K562 (cell line): ENCODE measurements at regions not wholly inside any gene's neighbourhood (a gene's known extent, or its start where the extent isn't known, plus 50 kb on each side); places are given as distances from the start of the nearest gene placed in this dataset.

Experiments
- ATAC-seq: fragments of 200-7000 bp; cut with Tn5 transposase; 3 replicates; pipeline ENCODE4 v1.9.1; 2020; ENCODE audit warnings: moderate library complexity
- BruUV-seq: library from RNA; stranded (reverse); fragments of 400-500 nt; replicated peaks from 2 replicates; lab custom pipeline; 2021; lab: Mats Ljungman, UMichigan
- CTCF ChIA-PET: fragments of 300-600 bp; formaldehyde crosslinking; extraction: SDS; loops from one replicate; lab custom pipeline; 2021; ENCODE audit warnings: low intra/inter-chr PET ratio; lab: Yijun Ruan, JAX
- POLR2A ChIA-PET: fragments of 300-600, 350-650 bp; sonication (Branson Sonifier 250); formaldehyde crosslinking; extraction: SDS; loops from one replicate; lab custom pipeline; 2021; ENCODE audit warnings: antibody characterized with exemption, inconsistent platforms; lab: Yijun Ruan, JAX
- DNase-seq, 4 experiments: peaks; one replicate each; pipeline versions ENCODE4 v3.0.0 to v3.0.0-alpha.2; 2011 to 2018; ENCODE audit warnings: low spot score in 3 of 4, mixed read lengths in 3 of 4; ENCODE audit errors: extremely low read depth in 1 of 4
- FAIRE-seq: peaks from 2 replicates; lab custom pipeline; 2011; peaks lifted over from hg19 to GRCh38; lab: Jason Lieb, UNC
- H2AFZ ChIP-seq: 2 replicates; pipeline ENCODE4 v1.6.0; 2011; ENCODE audit warnings: low read depth, low read length, control low read depth, inconsistent platforms
- H3K27ac ChIP-seq: fragments of 200-600 bp; 3 replicates; pipeline ENCODE4 v1.8.0; 2011; ENCODE audit warnings: low read depth, mild to moderate bottlenecking, control low read depth, inconsistent platforms, low read length, moderate library complexity, mixed read lengths; ENCODE audit errors: extremely low read depth
- H3K27me3 ChIP-seq, 2 experiments: fragments of 300-600 bp in 1 of 2; 2 replicates in 1 of 2; 3 replicates in 1 of 2; pipeline versions ENCODE4 v1.6.0 to v1.8.0; 2011; ENCODE audit warnings: inconsistent platforms in 2 of 2, low read length in 2 of 2, mild to moderate bottlenecking in 1 of 2, mixed read lengths in 1 of 2, moderate library complexity in 1 of 2; ENCODE audit not compliant: control insufficient read depth in 2 of 2, insufficient read depth in 2 of 2
- H3K36me3 ChIP-seq: fragments of 300-600 bp; 3 replicates; pipeline ENCODE4 v1.8.0; 2011; ENCODE audit warnings: mild to moderate bottlenecking, low read length, inconsistent platforms; ENCODE audit not compliant: control insufficient read depth, insufficient read depth
- H3K4me1 ChIP-seq, 2 experiments: fragments of 200-600 bp in 1 of 2; replicated peaks in 1 of 2; 2 replicates in 1 of 2; 3 replicates in 1 of 2; pipeline versions ENCODE4 v1.5.1 to v1.8.0; 2011; ENCODE audit warnings: inconsistent platforms in 2 of 2, low read length in 2 of 2, mild to moderate bottlenecking in 1 of 2, mixed read lengths in 1 of 2, moderate library complexity in 1 of 2; ENCODE audit not compliant: control insufficient read depth in 2 of 2, insufficient read depth in 2 of 2
- H3K4me2 ChIP-seq: 2 replicates; pipeline ENCODE4 v1.6.1; 2011; ENCODE audit warnings: low read length, control low read depth, inconsistent platforms, mixed read lengths; ENCODE audit not compliant: insufficient read depth
- H3K4me3 ChIP-seq: fragments of 200-600 bp; sonication (generic), shearing (Covaris generic); 2 replicates; pipeline ENCODE4 v1.5.1; 2016; ENCODE audit warnings: control low read depth, inconsistent platforms
- H3K79me2 ChIP-seq: fragments of 200-600 bp; 3 replicates; pipeline ENCODE4 v1.8.0; 2011; ENCODE audit warnings: low read length, inconsistent platforms; ENCODE audit not compliant: control insufficient read depth, insufficient read depth
- H3K9ac ChIP-seq, 2 experiments: 2 replicates each; pipeline versions ENCODE4 v1.6.0 to v1.6.1; 2011; ENCODE audit warnings: low read depth in 2 of 2, low read length in 2 of 2, control low read depth in 1 of 2, inconsistent platforms in 1 of 2, mild to moderate bottlenecking in 1 of 2, mixed read lengths in 1 of 2; ENCODE audit not compliant: insufficient read depth in 1 of 2
- H3K9me1 ChIP-seq: one replicate; pipeline ENCODE4 v1.6.0; 2011; ENCODE audit warnings: inconsistent platforms, mild to moderate bottlenecking, low read length, moderate library complexity; ENCODE audit not compliant: control insufficient read depth, insufficient read depth
- H3K9me3 ChIP-seq: replicated peaks from 2 replicates; pipeline ENCODE4 v1.5.1; 2011; ENCODE audit warnings: low read depth, low read length, inconsistent platforms; ENCODE audit not compliant: control insufficient read depth, insufficient read depth
- H4K20me1 ChIP-seq: replicated peaks from 2 replicates; pipeline ENCODE4 v1.6.1; 2011; ENCODE audit warnings: low read length, inconsistent platforms, mixed read lengths; ENCODE audit not compliant: control insufficient read depth, insufficient read depth
- CBX5 ChIP-seq: IDR thresholded peaks from 2 replicates; pipeline ENCODE4 v1.6.1; 2014; ENCODE audit warnings: low read depth, borderline replicate concordance
- HMG20B ChIP-seq: fragments of 250-450 bp; sonication (Bioruptor Pico); IDR thresholded peaks from 2 replicates; pipeline ENCODE4 v1.5.0; 2021; ENCODE audit warnings: mild to moderate bottlenecking
- KLF6 ChIP-seq: fragments of 250-450 bp; sonication (Bioruptor Pico); IDR thresholded peaks from 2 replicates; pipeline ENCODE4 v1.4.0; 2020; ENCODE audit warnings: mild to moderate bottlenecking, moderate library complexity, borderline replicate concordance
- MECOM ChIP-seq: fragments of 250-450 bp; sonication (Bioruptor Pico); IDR thresholded peaks from 2 replicates; pipeline ENCODE4 v1.8.0; 2022; ENCODE audit warnings: inconsistent platforms
- NELFE ChIP-seq: IDR thresholded peaks from 2 replicates; pipeline ENCODE4 v1.6.1; 2011; ENCODE audit warnings: mild to moderate bottlenecking; ENCODE audit not compliant: insufficient read depth, insufficient read length
- POLR2H ChIP-seq: IDR thresholded peaks from 2 replicates; pipeline ENCODE4 v1.6.1; 2016; ENCODE audit warnings: missing genetic modification characterization, low read depth, mild to moderate bottlenecking, control low read depth, missing compliant biosample characterization, moderate library complexity
- RBM15 ChIP-seq: fragments of 200-400 bp; formaldehyde crosslinking; IDR thresholded peaks from 2 replicates; pipeline ENCODE4 v1.6.1; 2018; ENCODE audit warnings: mild to moderate bottlenecking, low read length, moderate library complexity; ENCODE audit not compliant: insufficient read depth
- RCOR1 ChIP-seq, 2 experiments: IDR thresholded peaks; 2 replicates each; pipeline ENCODE4 v1.6.1; 2012; ENCODE audit warnings: low read depth in 2 of 2, low read length in 2 of 2, borderline replicate concordance in 1 of 2, improper control_type of control experiment in 1 of 2
- RFX5 ChIP-seq: IDR thresholded peaks from 2 replicates; pipeline ENCODE4 v1.6.1; 2011; ENCODE audit warnings: low read depth, mild to moderate bottlenecking, improper control_type of control experiment, low read length
- SMAD4 ChIP-seq: fragments of 250-450 bp; sonication (Bioruptor Pico); conservative IDR thresholded peaks from 2 replicates; pipeline ENCODE4 v1.8.0; 2021; ENCODE audit warnings: inconsistent platforms, mild to moderate bottlenecking, moderate library complexity
- STAG1 ChIP-seq: sonication (generic); formaldehyde crosslinking; IDR thresholded peaks from 2 replicates; pipeline ENCODE4 v1.5.0; 2020; ENCODE audit warnings: missing genetic modification reagents, borderline replicate concordance
- TCF3 ChIP-seq: sonication (generic); formaldehyde crosslinking; IDR thresholded peaks from 2 replicates; pipeline ENCODE4 v1.4.0; 2020; ENCODE audit warnings: mild to moderate bottlenecking, missing genetic modification reagents
- ZNF583 ChIP-seq: fragments of 250-450 bp; sonication (Bioruptor Pico); IDR thresholded peaks from 2 replicates; pipeline ENCODE4 v1.4.0; 2020
- WGBS: fragments of 100-300 bp; shearing (Covaris generic); methylation state at CpG from one replicate; pipeline ENCODE4 v1.1.6; 2016; ENCODE audit warnings: low coverage, mixed read lengths; ENCODE audit not compliant: insufficient coverage; ENCODE audit errors: missing lambda C conversion rate; 5-methylcytosine and 5-hydroxymethylcytosine counted together
- in situ Hi-C: fragments of 300-500 bp; cut with MboI; formaldehyde crosslinking; loops from 4 replicates; pipeline ENCODE4 v1.15.0; 2018; ENCODE audit warnings: inconsistent platforms, mixed read lengths
- intact Hi-C: fragments of 100-400 bp; cut with micrococcal nuclease; formaldehyde crosslinking; loops from 2 replicates; pipeline ENCODE4 v1.14.2; 2022
- TF ChIP-seq, protein P1 (sequence below): fragments of 450-650 bp; IDR thresholded peaks from 2 replicates; pipeline ENCODE4 v1.7.0; 2016; ENCODE audit warnings: borderline replicate concordance
- TF ChIP-seq, protein P2 (sequence below): IDR thresholded peaks from 2 replicates; pipeline ENCODE4 v1.6.1; 2011; ENCODE audit not compliant: insufficient read length; ENCODE audit errors: extremely low read depth

DNA sequence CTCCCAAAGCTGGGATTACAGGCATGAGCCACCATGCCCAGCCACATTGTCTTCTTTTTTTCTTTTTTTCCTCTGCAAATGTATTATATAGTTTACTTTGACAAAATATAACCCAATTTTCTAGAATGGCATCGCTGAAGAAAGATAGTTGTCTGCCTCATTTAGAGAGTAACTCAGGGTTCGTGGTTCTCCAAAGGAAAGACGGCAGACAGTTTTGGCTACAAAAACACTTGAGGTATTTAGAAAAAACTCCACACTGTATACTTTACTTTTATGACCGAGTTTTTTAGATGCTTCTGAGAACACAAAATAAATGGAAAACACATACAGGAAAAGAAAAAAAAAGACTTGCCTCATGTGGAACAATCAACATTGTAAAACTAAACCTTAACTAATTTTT, 369.1 kb upstream of the ATP2B1 start:
- intact Hi-C loops (no loop called here), in situ Hi-C loops (no loop called here)
- DNase-seq, result no peak
- FAIRE-seq, result no peak
- CTCF ChIA-PET, result no interaction called here
- Histone ChIP-seq H3K79me2 (no peaks in the 10 kb centered on the region), H3K9ac (no peak overlapping the region), H2AFZ (no peak overlapping the region), H3K4me1 (no peaks in the 10 kb centered on the region), H3K9me1 (no peaks in the 10 kb centered on the region), H4K20me1 (no peaks in the 10 kb centered on the region), H3K4me3 (no peak overlapping the region), H3K27me3 (no peaks in the 10 kb centered on the region), H3K36me3 (no peaks in the 10 kb centered on the region), H3K27ac (no peak overlapping the region), H3K4me2 (no peak overlapping the region), H3K9me3 (no peaks in the 10 kb centered on the region)
- WGBS, result 0% methylated on average over 4 of the region's 4 CpGs
- no peak for TF ChIP-seq CBX5
- POLR2A ChIA-PET, result no interaction called here
- no TSS peak for BruUV-seq
- no peak for ATAC-seq

DNA sequence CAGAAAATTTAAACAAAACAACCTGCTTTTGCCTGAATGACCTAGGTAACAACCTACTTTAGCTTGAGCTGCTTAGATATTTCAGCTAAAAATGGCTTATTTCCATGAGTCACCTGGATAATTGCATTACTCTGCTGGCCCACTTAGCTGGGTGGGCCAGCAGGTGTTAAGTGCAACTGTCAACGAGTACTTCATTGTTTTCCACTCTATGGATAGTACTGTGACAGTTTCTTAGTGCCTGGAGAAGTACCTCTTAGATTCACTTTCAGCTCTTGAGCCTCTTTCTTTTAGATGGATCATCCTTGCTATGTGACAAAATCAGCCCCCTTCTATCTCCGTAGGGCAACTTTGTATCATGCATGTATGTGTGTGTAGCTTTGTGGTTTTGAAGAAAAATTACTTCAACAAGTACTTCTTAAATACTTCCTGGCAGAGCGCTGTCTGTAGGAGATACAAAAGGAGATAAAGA, 368.2 kb upstream of the ATP2B1 start:
- Histone ChIP-seq H3K4me2 (no peak overlapping the region), H3K27ac (no peak overlapping the region), H2AFZ (no peak overlapping the region), H3K9me3 (no peaks in the 10 kb centered on the region), H3K9me1 (no peaks in the 10 kb centered on the region), H3K27me3 (no peaks in the 10 kb centered on the region), H3K4me3 (no peak overlapping the region), H4K20me1 (no peaks in the 10 kb centered on the region), H3K9ac (no peak overlapping the region), H3K79me2 (no peaks in the 10 kb centered on the region), H3K36me3 (no peaks in the 10 kb centered on the region), H3K4me1 (no peaks in the 10 kb centered on the region)
- CTCF ChIA-PET, result no interaction called here
- FAIRE-seq, result no peak
- no peak for ATAC-seq
- in situ Hi-C loops, result no loop called here
- intact Hi-C loops, result no loop called here
- POLR2A ChIA-PET, result interaction anchor here (0.5 to 0.9 kb wide), 2 partner anchors 14 to 1223 kb away, joined by 3 read pairs; no protein-coding TSS in a partner anchor
- DNase-seq, result no peak
- 3% methylated on average over 3 of the region's 3 CpGs for WGBS
- BruUV-seq, result no TSS peak
- no peak for TF ChIP-seq STAG1 (CRISPR knock-in tag)
- no peak for TF ChIP-seq KLF6 (CRISPR knock-in tag)
- TF ChIP-seq RCOR1 (IDR thresholded peaks at IDR 0.05; ENCODE audit: borderline replicate concordance in 1 of 2, low read depth in 2 of 2, low read length in 2 of 2), result no peak
- TF ChIP-seq, protein P1, sequence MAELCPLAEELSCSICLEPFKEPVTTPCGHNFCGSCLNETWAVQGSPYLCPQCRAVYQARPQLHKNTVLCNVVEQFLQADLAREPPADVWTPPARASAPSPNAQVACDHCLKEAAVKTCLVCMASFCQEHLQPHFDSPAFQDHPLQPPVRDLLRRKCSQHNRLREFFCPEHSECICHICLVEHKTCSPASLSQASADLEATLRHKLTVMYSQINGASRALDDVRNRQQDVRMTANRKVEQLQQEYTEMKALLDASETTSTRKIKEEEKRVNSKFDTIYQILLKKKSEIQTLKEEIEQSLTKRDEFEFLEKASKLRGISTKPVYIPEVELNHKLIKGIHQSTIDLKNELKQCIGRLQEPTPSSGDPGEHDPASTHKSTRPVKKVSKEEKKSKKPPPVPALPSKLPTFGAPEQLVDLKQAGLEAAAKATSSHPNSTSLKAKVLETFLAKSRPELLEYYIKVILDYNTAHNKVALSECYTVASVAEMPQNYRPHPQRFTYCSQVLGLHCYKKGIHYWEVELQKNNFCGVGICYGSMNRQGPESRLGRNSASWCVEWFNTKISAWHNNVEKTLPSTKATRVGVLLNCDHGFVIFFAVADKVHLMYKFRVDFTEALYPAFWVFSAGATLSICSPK, result no peak
- no peak for TF ChIP-seq TCF3 (CRISPR knock-in tag)
- no peak for TF ChIP-seq ZNF583 (CRISPR knock-in tag)
- no peak for TF ChIP-seq SMAD4 (CRISPR knock-in tag)
- TF ChIP-seq HMG20B (CRISPR knock-in tag), result no peak
- TF ChIP-seq RBM15, result no peak
- no peak for TF ChIP-seq MECOM (CRISPR knock-in tag)
- no peak for TF ChIP-seq POLR2H (tag)
- no peak for TF ChIP-seq RFX5
- TF ChIP-seq NELFE, result no peak
- TF ChIP-seq, protein P2, sequence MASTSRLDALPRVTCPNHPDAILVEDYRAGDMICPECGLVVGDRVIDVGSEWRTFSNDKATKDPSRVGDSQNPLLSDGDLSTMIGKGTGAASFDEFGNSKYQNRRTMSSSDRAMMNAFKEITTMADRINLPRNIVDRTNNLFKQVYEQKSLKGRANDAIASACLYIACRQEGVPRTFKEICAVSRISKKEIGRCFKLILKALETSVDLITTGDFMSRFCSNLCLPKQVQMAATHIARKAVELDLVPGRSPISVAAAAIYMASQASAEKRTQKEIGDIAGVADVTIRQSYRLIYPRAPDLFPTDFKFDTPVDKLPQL, result no peak
